ENCODE measurements at regions not wholly inside any gene's neighbourhood (a gene's known extent, or its start where the extent isn't known, plus 50 kb on each side); places are given as distances from the start of the nearest gene placed in this dataset.

DNA sequence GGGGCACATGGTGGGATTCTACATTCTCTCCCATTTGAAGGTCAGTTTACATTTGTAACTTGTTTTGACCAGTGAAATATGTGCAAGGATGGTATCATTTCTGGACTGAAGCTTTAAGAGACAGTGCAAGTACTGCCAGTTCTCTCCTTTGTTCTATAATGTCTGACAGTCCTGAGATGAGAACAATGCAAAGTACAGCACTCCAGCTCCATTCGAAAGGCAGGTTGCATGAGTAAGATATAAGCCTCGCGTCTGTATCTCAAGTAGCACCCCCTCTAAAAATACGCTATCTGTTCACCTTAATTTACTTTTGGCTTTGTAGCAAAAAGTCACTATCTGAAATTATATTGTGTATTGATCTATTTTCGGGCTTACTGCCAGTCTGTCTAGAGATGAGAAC, 1122.2 kb upstream of the TMEM132C start:
- TF ChIP-seq, protein P1, sequence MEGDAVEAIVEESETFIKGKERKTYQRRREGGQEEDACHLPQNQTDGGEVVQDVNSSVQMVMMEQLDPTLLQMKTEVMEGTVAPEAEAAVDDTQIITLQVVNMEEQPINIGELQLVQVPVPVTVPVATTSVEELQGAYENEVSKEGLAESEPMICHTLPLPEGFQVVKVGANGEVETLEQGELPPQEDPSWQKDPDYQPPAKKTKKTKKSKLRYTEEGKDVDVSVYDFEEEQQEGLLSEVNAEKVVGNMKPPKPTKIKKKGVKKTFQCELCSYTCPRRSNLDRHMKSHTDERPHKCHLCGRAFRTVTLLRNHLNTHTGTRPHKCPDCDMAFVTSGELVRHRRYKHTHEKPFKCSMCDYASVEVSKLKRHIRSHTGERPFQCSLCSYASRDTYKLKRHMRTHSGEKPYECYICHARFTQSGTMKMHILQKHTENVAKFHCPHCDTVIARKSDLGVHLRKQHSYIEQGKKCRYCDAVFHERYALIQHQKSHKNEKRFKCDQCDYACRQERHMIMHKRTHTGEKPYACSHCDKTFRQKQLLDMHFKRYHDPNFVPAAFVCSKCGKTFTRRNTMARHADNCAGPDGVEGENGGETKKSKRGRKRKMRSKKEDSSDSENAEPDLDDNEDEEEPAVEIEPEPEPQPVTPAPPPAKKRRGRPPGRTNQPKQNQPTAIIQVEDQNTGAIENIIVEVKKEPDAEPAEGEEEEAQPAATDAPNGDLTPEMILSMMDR (IDR thresholded peaks at IDR 0.05; ENCODE audit: low read depth, low read length) = no peak
- no peak for TF ChIP-seq MYC (IDR thresholded peaks at IDR 0.05; ENCODE audit: low read depth, low read length)
- no peak for TF ChIP-seq POLR2A (IDR thresholded peaks at IDR 0.05; ENCODE audit: extremely low read depth, insufficient read length)
